Stimulated activated naive B cell treated with anti-CD40 and anti-IgM and Interleukin-4, amounts not matched to agents 10 μg/mL and 1 μg/mL and 100 μg/mL, for 72 hours (primary cell): ENCODE measurements at regions not wholly inside any gene's neighbourhood (a gene's known extent, or its start where the extent isn't known, plus 50 kb on each side); places are given as distances from the start of the nearest gene placed in this dataset.
"Not testable (repeated sequence)": the region's sequence is repeated elsewhere in the genome, so short reads cannot be mapped to it uniquely, and the experiment has no call there.

Experiments used
- ATAC-seq, 2 donors: fragments of 150-1000 bp; cut with Tn5 transposase; replicated peaks; 2 replicates each; pipeline ENCODE4 v1.10.0; 2021; ENCODE audit warnings: moderate library complexity in 1 of 2
- DNase-seq: peaks from one replicate; pipeline ENCODE4 v3.0.0; 2021
- H3K27ac Mint-ChIP-seq: one replicate; pipeline ENCODE4 v1.8.0; 2022; ENCODE audit warnings: mild to moderate bottlenecking, mixed read lengths
- H3K27me3 Mint-ChIP-seq, 2 donors: one replicate each; pipeline ENCODE4 v1.8.0; 2022; ENCODE audit warnings: mixed read lengths in 2 of 2
- H3K36me3 Mint-ChIP-seq, 2 donors: one replicate each; pipeline ENCODE4 v1.8.0; 2022; ENCODE audit warnings: mixed read lengths in 2 of 2, mild to moderate bottlenecking in 1 of 2
- H3K4me1 Mint-ChIP-seq, 2 donors: one replicate each; pipeline ENCODE4 v1.8.0; 2022; ENCODE audit warnings: mixed read lengths in 2 of 2, mild to moderate bottlenecking in 1 of 2
- H3K4me3 Mint-ChIP-seq, 2 donors: one replicate each; pipeline ENCODE4 v1.8.0; 2022; ENCODE audit warnings: mild to moderate bottlenecking in 2 of 2, mixed read lengths in 2 of 2, moderate library complexity in 1 of 2
- H3K9me3 Mint-ChIP-seq, 2 donors: one replicate each; pipeline ENCODE4 v1.8.0; 2022; ENCODE audit warnings: mixed read lengths in 2 of 2, mild to moderate bottlenecking in 1 of 2

DNA sequence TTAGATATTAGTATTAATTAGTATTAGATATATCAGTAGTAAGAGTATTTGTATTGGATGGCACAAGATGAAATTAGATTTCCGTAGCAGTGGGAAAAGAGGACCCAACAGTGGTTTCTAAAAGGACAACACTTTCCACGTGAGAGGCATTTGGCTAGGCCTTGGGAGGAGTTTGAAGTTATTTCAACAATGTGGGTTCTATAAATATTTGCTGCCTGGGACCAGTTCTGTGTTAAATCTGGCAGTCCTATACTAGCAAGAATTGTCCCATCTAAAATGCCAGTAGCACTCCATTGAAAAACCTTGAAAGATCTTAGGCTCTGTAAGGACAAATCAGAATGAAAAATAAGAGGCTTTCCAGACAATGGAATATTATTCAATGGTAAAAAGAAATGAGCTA, 347.1 kb upstream of the DNAJC19 start:
- H3K9me3 Mint-ChIP-seq, result no peaks in the 10 kb centered on the region
- H3K36me3 Mint-ChIP-seq, result no peaks in the 10 kb centered on the region
- no peaks in the 10 kb centered on the region for H3K27me3 Mint-ChIP-seq
- H3K4me1 Mint-ChIP-seq, result no peaks in the 10 kb centered on the region
- H3K4me3 Mint-ChIP-seq, result no peak overlapping the region
- DNase-seq, result no peak
- ATAC-seq, result no peak
- no peak overlapping the region for H3K27ac Mint-ChIP-seq

GRCh38 chr3:181333394-181333793, 343.9 kb upstream of the DNAJC19 start:
- H3K9me3 Mint-ChIP-seq, result no peaks in the 10 kb centered on the region
- ATAC-seq (no peak), DNase-seq (no peak)
- no peaks in the 10 kb centered on the region for H3K27me3 Mint-ChIP-seq
- no peaks in the 10 kb centered on the region for H3K4me1 Mint-ChIP-seq
- no peak overlapping the region for H3K27ac Mint-ChIP-seq
- H3K36me3 Mint-ChIP-seq, result no peaks in the 10 kb centered on the region
- no peak overlapping the region for H3K4me3 Mint-ChIP-seq

DNA sequence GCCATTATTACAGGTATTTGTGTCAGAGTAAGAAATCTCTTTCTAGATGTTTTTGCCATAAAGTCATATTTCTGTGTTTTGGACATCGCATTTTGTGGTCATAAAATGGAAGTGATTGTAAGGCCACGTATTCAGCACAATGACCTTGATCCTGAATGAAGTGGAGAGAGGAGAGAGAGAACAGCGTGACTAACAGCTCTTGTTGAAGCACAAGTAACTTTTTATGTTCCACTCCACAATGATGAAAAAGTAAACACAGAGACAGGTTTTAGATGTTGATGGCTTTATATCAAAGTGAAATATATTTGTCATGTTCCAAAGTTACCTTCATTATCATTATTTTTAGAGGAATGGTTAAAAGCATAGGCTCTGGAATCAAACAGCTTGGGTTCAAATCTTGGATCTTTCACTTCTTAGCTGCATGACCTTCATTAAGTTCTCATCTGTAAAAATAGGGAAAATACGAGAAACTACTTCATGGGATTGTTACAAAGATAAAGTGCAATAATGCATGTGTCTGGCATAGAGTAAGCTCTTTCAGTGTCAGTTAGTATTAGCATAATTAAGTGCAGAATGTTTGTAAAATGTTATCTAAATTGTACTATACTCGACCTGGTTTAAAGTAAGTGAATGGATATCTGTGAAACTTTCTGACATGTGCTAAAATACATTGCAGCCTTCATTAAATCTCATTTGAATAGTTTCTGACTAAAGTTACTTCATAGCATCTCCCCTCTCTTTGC, 341.5 kb upstream of the DNAJC19 start:
- Mint-ChIP-seq H3K27me3 (peaks cover 3 to 4% of the 10 kb centered on the region in 2 donors), H3K4me1 (no peaks in the 10 kb centered on the region), H3K9me3 (no peaks in the 10 kb centered on the region), H3K36me3 (no peaks in the 10 kb centered on the region), H3K27ac (no peak overlapping the region), H3K4me3 (no peak overlapping the region)
- no peak for ATAC-seq
- no peak for DNase-seq

DNA sequence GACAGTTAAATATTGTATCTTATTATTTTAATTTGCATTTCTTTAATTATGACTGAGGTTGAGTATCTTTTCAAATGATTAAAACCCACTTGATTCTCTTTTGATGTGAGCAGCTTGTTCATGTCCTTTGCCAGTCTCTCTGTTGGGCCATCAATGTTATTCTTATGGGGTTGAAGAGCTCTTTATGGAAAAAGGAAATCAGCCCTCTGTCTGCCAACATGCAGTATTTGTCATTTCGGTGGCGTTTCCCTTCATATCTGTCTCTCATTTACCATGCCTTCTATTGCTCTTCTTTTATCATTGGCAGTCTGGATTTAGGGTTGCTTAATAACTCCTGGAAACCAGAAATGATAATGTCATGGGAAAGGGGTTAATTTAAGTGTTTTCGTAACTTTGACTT, 340.7 kb upstream of the DNAJC19 start:
- Mint-ChIP-seq H3K27me3 (peaks cover 3 to 4% of the 10 kb centered on the region in 2 donors), H3K9me3 (no peaks in the 10 kb centered on the region), H3K36me3 (no peaks in the 10 kb centered on the region), H3K4me1 (no peaks in the 10 kb centered on the region), H3K4me3 (no peak overlapping the region), H3K27ac (no peak overlapping the region)
- DNase-seq (no peak), ATAC-seq (no peak)

GRCh38 chr3:181329024-181329423, 339.5 kb upstream of the DNAJC19 start:
- no peak for ATAC-seq
- no peaks in the 10 kb centered on the region for H3K4me1 Mint-ChIP-seq
- DNase-seq, result no peak
- no peaks in the 10 kb centered on the region for H3K36me3 Mint-ChIP-seq
- no peaks in the 10 kb centered on the region for H3K9me3 Mint-ChIP-seq
- H3K4me3 Mint-ChIP-seq, result no peak overlapping the region
- H3K27ac Mint-ChIP-seq, result no peak overlapping the region
- H3K27me3 Mint-ChIP-seq, result peaks cover 3 to 4% of the 10 kb centered on the region in 2 donors

DNA sequence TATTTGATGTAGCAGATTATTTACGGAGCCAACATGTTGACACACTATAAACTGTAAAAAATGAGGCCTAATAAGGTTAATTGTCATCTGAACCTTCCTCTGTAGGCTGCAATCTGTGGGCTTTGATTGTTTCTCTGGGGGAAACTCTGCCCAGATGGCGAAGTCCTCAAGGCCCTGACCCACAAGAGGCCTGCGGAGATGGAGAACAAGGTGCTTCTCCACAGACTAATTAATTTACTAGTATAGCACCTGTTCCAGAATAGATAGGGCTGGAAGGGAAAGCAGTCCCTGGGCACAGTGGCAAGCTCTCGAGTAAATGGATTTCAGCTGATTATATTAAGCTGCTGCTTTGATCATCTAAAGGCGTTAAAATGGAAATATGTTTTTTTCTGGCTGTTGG, 338.8 kb upstream of the DNAJC19 start:
- no peaks in the 10 kb centered on the region for H3K9me3 Mint-ChIP-seq
- H3K27ac Mint-ChIP-seq, result no peak overlapping the region
- ATAC-seq (no peak), DNase-seq (no peak)
- peaks cover 3 to 4% of the 10 kb centered on the region in 2 donors for H3K27me3 Mint-ChIP-seq
- no peaks in the 10 kb centered on the region for H3K4me1 Mint-ChIP-seq
- H3K4me3 Mint-ChIP-seq, result no peak overlapping the region
- H3K36me3 Mint-ChIP-seq, result no peaks in the 10 kb centered on the region

DNA sequence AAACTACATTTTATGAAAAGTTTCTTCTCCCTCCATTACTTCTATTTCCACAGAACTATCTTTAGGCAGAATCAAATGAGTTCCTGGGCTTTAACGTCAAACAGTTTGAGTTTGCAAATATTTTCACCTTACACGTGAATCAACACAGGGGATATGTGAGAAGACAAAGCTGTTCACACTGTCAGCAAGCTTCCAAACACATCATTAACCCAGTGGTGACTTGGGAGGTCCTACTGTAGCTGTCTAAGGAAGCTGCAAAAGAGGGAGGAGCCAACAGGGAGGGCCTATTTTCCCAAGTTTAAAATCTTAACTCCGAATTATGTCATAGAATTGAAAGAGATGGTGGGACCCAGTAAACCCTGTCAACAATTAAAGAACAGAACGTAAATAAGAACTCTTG, 337.8 kb upstream of the DNAJC19 start:
- DNase-seq (no peak), ATAC-seq (no peak)
- Mint-ChIP-seq H3K36me3 (no peaks in the 10 kb centered on the region), H3K4me1 (no peaks in the 10 kb centered on the region), H3K27ac (no peak overlapping the region), H3K27me3 (peaks cover 3 to 7% of the 10 kb centered on the region in 2 donors), H3K9me3 (peaks cover 2 to 4% of the 10 kb centered on the region in 2 donors), H3K4me3 (no peak overlapping the region)

DNA sequence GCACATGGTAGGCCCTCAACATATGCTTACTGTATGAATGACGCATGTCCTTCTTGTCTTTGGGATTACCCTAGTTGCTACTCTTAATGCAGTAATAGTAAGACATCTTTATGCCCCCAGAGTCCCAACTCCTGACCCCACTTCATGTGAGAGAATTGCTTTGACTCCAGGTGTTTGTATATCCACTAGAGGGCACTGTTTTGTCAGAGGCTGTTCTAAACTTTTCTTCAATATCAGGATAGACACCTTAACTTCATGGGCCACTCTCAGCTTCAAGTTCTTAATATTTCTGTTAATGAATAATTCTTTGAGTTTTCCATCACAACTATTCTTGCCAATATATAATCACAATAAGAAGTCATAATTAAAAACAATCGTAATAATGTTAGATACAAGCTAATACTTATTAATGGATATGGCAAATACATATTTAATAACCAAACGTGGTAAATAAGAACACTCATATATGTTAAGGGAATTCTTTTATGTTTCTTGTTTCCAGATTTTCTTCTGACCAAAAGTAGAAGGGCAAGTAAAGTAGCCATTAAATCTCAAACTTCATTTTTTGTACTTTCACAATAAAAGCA, 337.2 kb upstream of the DNAJC19 start:
- Mint-ChIP-seq H3K36me3 (no peaks in the 10 kb centered on the region), H3K4me3 (no peak overlapping the region), H3K9me3 (peaks cover 8 to 10% of the 10 kb centered on the region in 2 donors), H3K27me3 (peaks cover 3 to 13% of the 10 kb centered on the region in 2 donors), H3K4me1 (no peaks in the 10 kb centered on the region), H3K27ac (no peak overlapping the region)
- ATAC-seq (no peak), DNase-seq (no peak)

- peaks cover 10 to 17% of the 10 kb centered on the region in 2 donors for H3K9me3 Mint-ChIP-seq
- DNase-seq, H3K27ac Mint-ChIP-seq, H3K4me1 Mint-ChIP-seq, H3K4me3 Mint-ChIP-seq, H3K36me3 Mint-ChIP-seq, ATAC-seq: not testable (repeated sequence)
- H3K27me3 Mint-ChIP-seq, result peaks cover 3 to 15% of the 10 kb centered on the region in 2 donors
Observed at GRCh38 chr3:181324516-181324915, 335.0 kb upstream of the DNAJC19 start.

DNA sequence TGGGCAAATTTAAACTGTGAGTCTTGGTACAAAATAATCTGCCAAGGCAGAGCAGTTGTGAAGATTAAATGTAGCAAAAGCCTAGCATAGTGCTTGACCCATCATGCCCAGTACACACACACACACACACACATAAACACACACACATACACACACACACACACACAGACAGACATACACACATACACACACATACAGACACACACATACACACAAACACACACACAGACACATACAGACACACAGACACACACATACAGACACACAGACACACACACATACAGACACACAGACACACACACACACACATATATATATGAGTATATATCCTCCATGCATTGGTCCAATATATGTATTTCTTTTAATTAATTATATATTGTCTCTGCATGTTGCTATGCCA, 328.8 kb upstream of the DNAJC19 start:
- H3K9me3 Mint-ChIP-seq, result peaks cover 10 to 17% of the 10 kb centered on the region in 2 donors
- H3K27me3 Mint-ChIP-seq, result peaks cover 0 to 10% of the 10 kb centered on the region in 2 donors
- ATAC-seq, result no peak
- no peaks in the 10 kb centered on the region for H3K4me1 Mint-ChIP-seq
- DNase-seq, result no peak
- H3K36me3 Mint-ChIP-seq, result no peaks in the 10 kb centered on the region
- no peak overlapping the region for H3K4me3 Mint-ChIP-seq
- no peak overlapping the region for H3K27ac Mint-ChIP-seq

DNA sequence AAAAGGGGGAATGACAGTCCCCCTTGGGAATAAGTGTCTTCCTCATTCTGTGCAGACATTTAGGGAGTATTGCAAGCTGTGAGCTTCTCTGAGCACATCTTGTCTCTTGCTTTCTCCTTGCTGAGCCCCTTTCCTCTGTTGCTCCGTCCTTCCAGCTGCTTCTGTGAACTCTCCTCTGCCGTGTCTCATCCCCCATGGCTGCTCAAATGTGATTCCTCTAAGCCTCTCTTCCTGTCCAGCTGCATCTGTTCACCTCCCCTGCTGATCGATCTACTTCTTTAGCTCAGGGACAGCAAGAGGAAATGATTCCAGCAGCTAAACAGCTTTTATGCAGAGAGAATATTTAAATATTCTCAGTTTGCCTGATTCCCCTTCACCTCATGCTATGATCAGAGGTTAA, 328.0 kb upstream of the DNAJC19 start:
- Mint-ChIP-seq H3K4me1 (no peaks in the 10 kb centered on the region), H3K36me3 (no peaks in the 10 kb centered on the region), H3K27ac (no peak overlapping the region), H3K9me3 (peaks cover 10 to 15% of the 10 kb centered on the region in 2 donors), H3K4me3 (no peak overlapping the region), H3K27me3 (peaks cover 0 to 9% of the 10 kb centered on the region in 2 donors)
- DNase-seq (no peak), ATAC-seq (no peak)

DNA sequence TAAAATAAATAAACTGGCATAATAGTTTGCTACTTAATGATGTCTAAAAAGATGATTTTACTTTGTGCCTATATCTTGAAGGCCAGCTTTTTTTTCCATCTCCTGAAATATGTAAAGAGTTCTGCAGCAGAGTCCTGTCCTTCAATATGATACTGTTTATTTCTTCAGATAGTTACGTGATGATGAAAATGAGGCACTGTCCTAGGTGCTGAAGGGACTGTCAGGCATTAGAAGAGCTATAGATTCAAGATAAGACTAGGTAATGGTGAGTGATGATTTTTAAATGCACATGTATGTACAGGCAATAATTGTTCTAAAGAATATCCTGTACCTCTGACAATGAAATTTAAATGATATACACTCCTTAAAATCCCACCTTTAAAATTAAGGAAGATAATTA, 326.9 kb upstream of the DNAJC19 start:
- Mint-ChIP-seq H3K9me3 (peaks cover 0 to 5% of the 10 kb centered on the region in 2 donors), H3K27ac (no peak overlapping the region), H3K27me3 (no peaks in the 10 kb centered on the region), H3K4me3 (no peak overlapping the region), H3K4me1 (no peaks in the 10 kb centered on the region), H3K36me3 (no peaks in the 10 kb centered on the region)
- ATAC-seq (no peak), DNase-seq (no peak)

GRCh38 chr3:181313335-181313734, 323.8 kb upstream of the DNAJC19 start:
- Mint-ChIP-seq H3K9me3 (no peaks in the 10 kb centered on the region), H3K4me3 (no peak overlapping the region), H3K4me1 (no peaks in the 10 kb centered on the region), H3K36me3 (no peaks in the 10 kb centered on the region), H3K27ac (no peak overlapping the region), H3K27me3 (no peaks in the 10 kb centered on the region)
- ATAC-seq, result no peak
- DNase-seq, result no peak

DNA sequence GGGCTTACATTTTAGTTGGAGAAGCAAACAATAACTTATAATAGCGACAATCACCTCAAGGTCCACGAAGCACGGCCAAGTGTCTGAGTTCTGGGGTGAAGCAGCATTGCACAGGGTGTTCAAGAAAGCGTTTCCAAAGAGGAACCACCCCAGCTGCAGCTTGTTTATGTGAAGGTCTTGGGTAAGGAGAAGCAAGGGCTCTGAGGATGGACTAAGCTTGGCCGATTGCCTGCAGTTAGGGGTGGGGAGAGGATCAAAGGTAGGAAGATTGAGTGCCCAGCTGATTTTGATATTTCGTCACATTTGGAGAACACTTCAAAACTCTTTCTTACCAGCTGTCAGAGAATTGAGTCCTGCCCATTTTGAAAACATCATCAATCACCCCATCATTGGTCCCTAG, 321.6 kb upstream of the DNAJC19 start:
- no peak for ATAC-seq
- Mint-ChIP-seq H3K27me3 (peaks cover 0 to 6% of the 10 kb centered on the region in 2 donors), H3K36me3 (no peaks in the 10 kb centered on the region), H3K4me1 (no peaks in the 10 kb centered on the region), H3K4me3 (no peak overlapping the region), H3K9me3 (peaks cover 0 to 5% of the 10 kb centered on the region in 2 donors), H3K27ac (no peak overlapping the region)
- DNase-seq, result no peak

- Mint-ChIP-seq H3K4me1 (no peaks in the 10 kb centered on the region), H3K9me3 (peaks cover 0 to 6% of the 10 kb centered on the region in 2 donors), H3K4me3 (no peak overlapping the region), H3K27me3 (peaks cover 8 to 11% of the 10 kb centered on the region in 2 donors), H3K36me3 (no peaks in the 10 kb centered on the region), H3K27ac (no peak overlapping the region)
- no peak for ATAC-seq
- DNase-seq, result no peak
Observed at GRCh38 chr3:181302960-181303359, 313.4 kb upstream of the DNAJC19 start.
